ENCODE measurements at regions not wholly inside any gene's neighbourhood (a gene's known extent, or its start where the extent isn't known, plus 50 kb on each side); places are given as distances from the start of the nearest gene placed in this dataset.

GRCh38 chr14:104328607-104329006 lies 190.2 kb downstream of the KIF26A start:
- no peaks in the 10 kb centered on the region for H3K4me1 ChIP-seq (replicated peaks)
- intact Hi-C loops (cut with DNase I) = no loop called here
- no peaks in the 10 kb centered on the region for H3K27me3 ChIP-seq (replicated peaks; ENCODE audit: insufficient read depth)
- no peaks in the 10 kb centered on the region for H3K36me3 ChIP-seq
- no peak for DNase-seq (ENCODE audit: low spot score)
- H3K9me3 ChIP-seq = no peaks in the 10 kb centered on the region
- H3K4me3 ChIP-seq = no peak overlapping the region
- 73% methylated on average over 5 of the region's 5 CpGs for WGBS
- H3K27ac ChIP-seq = no peak overlapping the region
- TF ChIP-seq, protein P1, sequence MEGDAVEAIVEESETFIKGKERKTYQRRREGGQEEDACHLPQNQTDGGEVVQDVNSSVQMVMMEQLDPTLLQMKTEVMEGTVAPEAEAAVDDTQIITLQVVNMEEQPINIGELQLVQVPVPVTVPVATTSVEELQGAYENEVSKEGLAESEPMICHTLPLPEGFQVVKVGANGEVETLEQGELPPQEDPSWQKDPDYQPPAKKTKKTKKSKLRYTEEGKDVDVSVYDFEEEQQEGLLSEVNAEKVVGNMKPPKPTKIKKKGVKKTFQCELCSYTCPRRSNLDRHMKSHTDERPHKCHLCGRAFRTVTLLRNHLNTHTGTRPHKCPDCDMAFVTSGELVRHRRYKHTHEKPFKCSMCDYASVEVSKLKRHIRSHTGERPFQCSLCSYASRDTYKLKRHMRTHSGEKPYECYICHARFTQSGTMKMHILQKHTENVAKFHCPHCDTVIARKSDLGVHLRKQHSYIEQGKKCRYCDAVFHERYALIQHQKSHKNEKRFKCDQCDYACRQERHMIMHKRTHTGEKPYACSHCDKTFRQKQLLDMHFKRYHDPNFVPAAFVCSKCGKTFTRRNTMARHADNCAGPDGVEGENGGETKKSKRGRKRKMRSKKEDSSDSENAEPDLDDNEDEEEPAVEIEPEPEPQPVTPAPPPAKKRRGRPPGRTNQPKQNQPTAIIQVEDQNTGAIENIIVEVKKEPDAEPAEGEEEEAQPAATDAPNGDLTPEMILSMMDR (IDR thresholded peaks at IDR 0.05) = no peak
- no peak for TF ChIP-seq POLR2AphosphoS5 (IDR thresholded peaks at IDR 0.05)
- TF ChIP-seq POLR2A (IDR thresholded peaks at IDR 0.05) = no peak

- DNase-seq (ENCODE audit: low spot score) = no peak
- no peaks in the 10 kb centered on the region for H3K9me3 ChIP-seq
- intact Hi-C loops (cut with DNase I) = no loop called here
- WGBS = 90% methylated on average over 1 of the region's 1 CpG
- H3K4me3 ChIP-seq = no peak overlapping the region
- no peaks in the 10 kb centered on the region for H3K36me3 ChIP-seq
- H3K4me1 ChIP-seq (replicated peaks) = no peaks in the 10 kb centered on the region
- no peak overlapping the region for H3K27ac ChIP-seq
- TF ChIP-seq POLR2A (IDR thresholded peaks at IDR 0.05) (no peak), POLR2AphosphoS5 (IDR thresholded peaks at IDR 0.05) (no peak)
- TF ChIP-seq, protein P1 (IDR thresholded peaks at IDR 0.05) = no peak
- H3K27me3 ChIP-seq (replicated peaks; ENCODE audit: insufficient read depth) = no peaks in the 10 kb centered on the region
These were observed 191.4 kb downstream of the KIF26A start for GRCh38 chr14:104329793-104330192.

DNA sequence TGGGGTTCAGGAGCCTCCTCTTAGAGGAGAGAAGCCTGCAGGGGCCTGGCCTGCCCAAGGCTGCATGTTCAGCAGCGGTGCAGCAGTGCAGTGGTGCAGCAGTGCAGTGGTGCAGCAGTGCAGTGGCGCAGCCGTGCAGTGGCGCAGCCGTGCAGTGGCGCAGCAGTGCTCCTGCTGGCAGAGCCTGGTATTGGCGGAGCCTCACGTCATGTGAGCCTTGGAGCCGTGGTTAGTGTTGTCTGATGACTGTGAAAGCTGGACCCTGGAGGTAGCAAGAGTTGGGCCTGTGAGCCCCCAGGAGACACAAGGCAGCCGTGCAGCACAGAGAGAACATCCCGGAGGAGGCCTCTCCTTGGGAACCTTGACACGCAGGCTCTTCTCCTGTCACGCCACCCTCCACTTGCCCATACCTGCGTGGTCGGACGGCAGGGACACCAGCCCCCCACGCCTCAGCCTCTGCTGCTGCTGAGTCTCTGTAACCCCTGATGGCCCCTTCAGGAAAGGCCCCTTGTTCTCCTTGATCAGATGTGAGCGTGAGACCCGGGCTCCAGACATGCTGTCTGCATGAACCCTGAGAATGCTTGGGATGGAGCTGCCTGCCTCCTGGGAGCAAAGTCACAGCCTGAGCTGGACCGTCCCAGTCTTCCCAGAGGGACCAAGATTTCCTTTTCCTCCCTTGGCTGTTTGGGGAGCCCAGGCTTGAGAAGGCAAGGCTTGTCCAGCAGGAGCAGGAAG lies 193.7 kb downstream of the KIF26A start:
- Histone ChIP-seq H3K27ac (no peak overlapping the region), H3K9me3 (no peaks in the 10 kb centered on the region), H3K27me3 (replicated peaks; ENCODE audit: insufficient read depth) (no peaks in the 10 kb centered on the region), H3K36me3 (no peaks in the 10 kb centered on the region), H3K4me3 (no peak overlapping the region), H3K4me1 (replicated peaks) (no peaks in the 10 kb centered on the region)
- DNase-seq (ENCODE audit: low spot score) = no peak
- 88% methylated on average over 20 of the region's 20 CpGs for WGBS
- intact Hi-C loops (cut with DNase I) = no loop called here
- TF ChIP-seq POLR2AphosphoS5 (IDR thresholded peaks at IDR 0.05) = no peak
- TF ChIP-seq POLR2A (IDR thresholded peaks at IDR 0.05) = no peak
- TF ChIP-seq, protein P1 (IDR thresholded peaks at IDR 0.05) = no peak

- Histone ChIP-seq H3K4me1 (replicated peaks) (no peaks in the 10 kb centered on the region), H3K36me3 (no peaks in the 10 kb centered on the region), H3K27me3 (replicated peaks; ENCODE audit: insufficient read depth) (no peaks in the 10 kb centered on the region), H3K27ac (no peak overlapping the region), H3K9me3 (no peaks in the 10 kb centered on the region), H3K4me3 (no peak overlapping the region)
- no peak for DNase-seq (ENCODE audit: low spot score)
- intact Hi-C loops (cut with DNase I) = no loop called here
- WGBS = 73% methylated on average over 15 of the region's 15 CpGs
- no peak for TF ChIP-seq POLR2A (IDR thresholded peaks at IDR 0.05)
- TF ChIP-seq, protein P1 (IDR thresholded peaks at IDR 0.05) = no peak
- no peak for TF ChIP-seq POLR2AphosphoS5 (IDR thresholded peaks at IDR 0.05)
These were observed 194.4 kb downstream of the KIF26A start for GRCh38 chr14:104332634-104333270.
